Adipocyte (in vitro differentiated cells): ENCODE measurements at regions not wholly inside any gene's neighbourhood (a gene's known extent, or its start where the extent isn't known, plus 50 kb on each side); places are given as distances from the start of the nearest gene placed in this dataset.
"Not testable (repeated sequence)": the region's sequence is repeated elsewhere in the genome, so short reads cannot be mapped to it uniquely, and the experiment has no call there.

Experiments used
- DNase-seq: peaks from one replicate; pipeline ENCODE4 v3.0.0-alpha.2; 2015; ENCODE audit warnings: low read depth
- H3K27me3 ChIP-seq: replicated peaks from 2 replicates; pipeline ENCODE4 v1.7.0; 2013; ENCODE audit warnings: mild to moderate bottlenecking, low read length, moderate library complexity; ENCODE audit not compliant: control insufficient read depth, insufficient read depth
- H3K36me3 ChIP-seq: 2 replicates; pipeline ENCODE4 v1.7.0; 2013; ENCODE audit warnings: low read length, mild to moderate bottlenecking, moderate library complexity; ENCODE audit not compliant: control insufficient read depth, insufficient read depth, severe bottlenecking
- H3K4me1 ChIP-seq: 2 replicates; pipeline ENCODE4 v1.7.0; 2013; ENCODE audit warnings: mild to moderate bottlenecking, low read length, moderate library complexity; ENCODE audit not compliant: control insufficient read depth, insufficient read depth
- H3K4me3 ChIP-seq: 2 replicates; pipeline ENCODE4 v1.7.0; 2013; ENCODE audit warnings: mild to moderate bottlenecking, low read length, moderate library complexity
- H3K9ac ChIP-seq: 2 replicates; pipeline ENCODE4 v1.7.0; 2013; ENCODE audit warnings: mild to moderate bottlenecking, low read length, moderate library complexity
- H3K9me3 ChIP-seq: 2 replicates; pipeline ENCODE4 v1.7.0; 2013; ENCODE audit warnings: mild to moderate bottlenecking, low read length, moderate library complexity; ENCODE audit not compliant: control insufficient read depth

- no peak for DNase-seq
- Histone ChIP-seq H3K4me3 (no peak overlapping the region), H3K36me3 (no peaks in the 10 kb centered on the region), H3K9me3 (peaks cover 3% of the 10 kb centered on the region), H3K4me1 (peaks cover 24% of the 10 kb centered on the region), H3K9ac (no peak overlapping the region), H3K27me3 (no peaks in the 10 kb centered on the region)
These were observed 150.0 kb upstream of the CHL1 start for GRCh38 chr3:46576-46975.

- H3K9me3 ChIP-seq, DNase-seq, H3K27me3 ChIP-seq, H3K4me1 ChIP-seq, H3K36me3 ChIP-seq, H3K4me3 ChIP-seq, H3K9ac ChIP-seq: not testable (repeated sequence)
These were observed 143.1 kb upstream of the CHL1 start for GRCh38 chr3:53441-53840.

- H3K36me3 ChIP-seq, result no peaks in the 10 kb centered on the region
- H3K4me1 ChIP-seq, result no peaks in the 10 kb centered on the region
- DNase-seq, result no peak
- H3K9ac ChIP-seq, result no peak overlapping the region
- H3K27me3 ChIP-seq, result no peaks in the 10 kb centered on the region
- no peak overlapping the region for H3K4me3 ChIP-seq
- H3K9me3 ChIP-seq, result peaks cover 4% of the 10 kb centered on the region
These were observed 142.3 kb upstream of the CHL1 start for GRCh38 chr3:54240-54639.

- Histone ChIP-seq H3K9me3 (no peaks in the 10 kb centered on the region), H3K9ac (no peak overlapping the region), H3K4me3 (no peak overlapping the region), H3K4me1 (peaks cover 3% of the 10 kb centered on the region), H3K27me3 (no peaks in the 10 kb centered on the region), H3K36me3 (no peaks in the 10 kb centered on the region)
- DNase-seq, result no peak
These were observed 139.9 kb upstream of the CHL1 start for GRCh38 chr3:56672-57071.

- Histone ChIP-seq H3K27me3 (no peaks in the 10 kb centered on the region), H3K4me1 (peaks cover 29% of the 10 kb centered on the region), H3K36me3 (no peaks in the 10 kb centered on the region), H3K4me3 (no peak overlapping the region), H3K9me3 (peaks cover 3% of the 10 kb centered on the region), H3K9ac (no peak overlapping the region)
- DNase-seq, result no peak
These were observed 136.7 kb upstream of the CHL1 start for GRCh38 chr3:59854-60253.

- DNase-seq, result no peak
- Histone ChIP-seq H3K4me3 (peak overlapping the region; percentile 47), H3K36me3 (no peaks in the 10 kb centered on the region), H3K9me3 (peaks cover 3% of the 10 kb centered on the region), H3K4me1 (peaks cover 29% of the 10 kb centered on the region), H3K27me3 (no peaks in the 10 kb centered on the region), H3K9ac (peak overlapping the region; percentile 71)
These were observed 133.3 kb upstream of the CHL1 start for GRCh38 chr3:63095-63765.

- H3K4me1 ChIP-seq, result peaks cover 52% of the 10 kb centered on the region
- no peaks in the 10 kb centered on the region for H3K9me3 ChIP-seq
- peak; percentile 26 for DNase-seq
- no peaks in the 10 kb centered on the region for H3K36me3 ChIP-seq
- no peak overlapping the region for H3K4me3 ChIP-seq
- no peaks in the 10 kb centered on the region for H3K27me3 ChIP-seq
- peak overlapping the region; percentile 48 for H3K9ac ChIP-seq
These were observed 126.9 kb upstream of the CHL1 start for GRCh38 chr3:69690-70089.

- DNase-seq, result no peak
- Histone ChIP-seq H3K36me3 (no peaks in the 10 kb centered on the region), H3K9me3 (no peaks in the 10 kb centered on the region), H3K9ac (peak overlapping the region; percentile 75), H3K27me3 (no peaks in the 10 kb centered on the region), H3K4me3 (peak overlapping the region; percentile 54), H3K4me1 (peaks cover 58% of the 10 kb centered on the region)
These were observed 123.8 kb upstream of the CHL1 start for GRCh38 chr3:72776-73175.

GRCh38 chr3:73271-73670 lies 123.3 kb upstream of the CHL1 start:
- Histone ChIP-seq H3K36me3 (no peaks in the 10 kb centered on the region), H3K4me1 (peaks cover 58% of the 10 kb centered on the region), H3K9me3 (no peaks in the 10 kb centered on the region), H3K4me3 (peak overlapping the region; percentile 54), H3K9ac (peak overlapping the region; percentile 75), H3K27me3 (no peaks in the 10 kb centered on the region)
- DNase-seq, result no peak

- Histone ChIP-seq H3K9me3 (no peaks in the 10 kb centered on the region), H3K27me3 (no peaks in the 10 kb centered on the region), H3K9ac (no peak overlapping the region), H3K36me3 (no peaks in the 10 kb centered on the region), H3K4me1 (peaks cover 53% of the 10 kb centered on the region), H3K4me3 (peak overlapping the region; percentile 19)
- no peak for DNase-seq
These were observed 121.8 kb upstream of the CHL1 start for GRCh38 chr3:74676-75243.

GRCh38 chr3:75260-75659 lies 121.3 kb upstream of the CHL1 start:
- Histone ChIP-seq H3K4me3 (peak overlapping the region; percentile 19), H3K9me3 (peaks cover 4% of the 10 kb centered on the region), H3K4me1 (peaks cover 49% of the 10 kb centered on the region), H3K27me3 (no peaks in the 10 kb centered on the region), H3K36me3 (no peaks in the 10 kb centered on the region), H3K9ac (no peak overlapping the region)
- no peak for DNase-seq

GRCh38 chr3:79542-79941 lies 117.0 kb upstream of the CHL1 start:
- no peaks in the 10 kb centered on the region for H3K36me3 ChIP-seq
- H3K9me3 ChIP-seq, result peaks cover 5% of the 10 kb centered on the region
- no peak overlapping the region for H3K9ac ChIP-seq
- no peak overlapping the region for H3K4me3 ChIP-seq
- H3K4me1 ChIP-seq, result peaks cover 8% of the 10 kb centered on the region
- no peak for DNase-seq
- H3K27me3 ChIP-seq, result no peaks in the 10 kb centered on the region
